ENCODE measurements at regions not wholly inside any gene's neighbourhood (a gene's known extent, or its start where the extent isn't known, plus 50 kb on each side); places are given as distances from the start of the nearest gene placed in this dataset.
A peak's percentile ranks its signal among the peaks of the same experiment; 100 is the strongest.

DNA sequence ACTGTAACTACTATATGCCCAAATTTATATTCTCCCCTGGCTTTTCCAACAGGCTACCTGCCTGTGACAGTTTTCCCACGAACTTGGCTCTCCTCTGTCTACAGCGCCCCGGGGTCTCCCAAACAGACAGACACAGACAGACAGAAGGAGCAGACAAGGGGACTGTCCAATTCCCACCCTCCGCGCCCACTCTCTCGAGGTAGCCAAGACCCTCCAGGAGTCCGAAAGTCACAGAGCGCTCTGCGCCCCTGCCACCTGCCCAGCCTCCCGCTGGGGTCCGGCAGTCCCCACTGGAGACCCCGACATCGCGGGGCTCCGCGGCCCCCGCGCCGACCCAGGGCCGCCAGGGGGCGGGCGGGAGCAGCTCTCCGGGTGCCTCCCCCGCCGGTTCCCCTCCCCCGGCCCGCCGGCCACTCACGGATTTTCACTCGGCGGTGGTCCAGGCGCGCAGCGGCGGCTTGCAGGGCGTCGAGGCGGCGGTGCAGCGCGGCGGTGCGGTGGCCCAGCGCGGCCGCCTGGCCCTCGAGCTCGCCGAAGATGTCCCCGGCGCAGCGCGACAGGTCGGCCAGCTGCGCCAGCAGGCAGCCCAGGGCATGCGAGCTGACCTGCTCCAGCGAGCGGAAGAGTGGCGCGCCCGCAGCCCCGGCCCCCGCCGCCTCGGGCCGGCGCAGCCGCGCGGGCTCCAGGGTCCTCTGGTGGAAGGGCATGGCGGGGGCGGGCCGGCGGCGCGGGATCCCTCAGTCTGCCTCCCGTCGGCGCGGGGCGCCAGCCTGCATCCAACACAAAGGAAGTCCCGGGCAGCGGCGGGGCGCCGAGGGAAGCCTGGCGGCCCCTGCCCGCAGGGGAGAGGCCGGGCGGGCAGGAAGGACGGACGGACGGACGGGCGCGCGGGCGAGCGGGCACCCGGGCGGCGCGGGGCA lies 81.3 kb upstream of the CCDC28A start (continued):
- TF ChIP-seq, protein P1, sequence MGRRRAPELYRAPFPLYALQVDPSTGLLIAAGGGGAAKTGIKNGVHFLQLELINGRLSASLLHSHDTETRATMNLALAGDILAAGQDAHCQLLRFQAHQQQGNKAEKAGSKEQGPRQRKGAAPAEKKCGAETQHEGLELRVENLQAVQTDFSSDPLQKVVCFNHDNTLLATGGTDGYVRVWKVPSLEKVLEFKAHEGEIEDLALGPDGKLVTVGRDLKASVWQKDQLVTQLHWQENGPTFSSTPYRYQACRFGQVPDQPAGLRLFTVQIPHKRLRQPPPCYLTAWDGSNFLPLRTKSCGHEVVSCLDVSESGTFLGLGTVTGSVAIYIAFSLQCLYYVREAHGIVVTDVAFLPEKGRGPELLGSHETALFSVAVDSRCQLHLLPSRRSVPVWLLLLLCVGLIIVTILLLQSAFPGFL (CRISPR knock-in tag; IDR thresholded peaks at IDR 0.05; ENCODE audit: borderline replicate concordance), result no peak
- TF ChIP-seq FOXP1 (CRISPR knock-in tag; IDR thresholded peaks at IDR 0.05; ENCODE audit: borderline replicate concordance) (peak; percentile 40; the same call in 1 of the 2 replicates), CREB1 (CRISPR knock-in tag; IDR thresholded peaks at IDR 0.05) (no peak), ZNF396 (CRISPR knock-in tag; IDR thresholded peaks at IDR 0.05; ENCODE audit: borderline replicate concordance) (no peak), OVOL2 (CRISPR knock-in tag; IDR thresholded peaks at IDR 0.05; ENCODE audit: borderline replicate concordance) (no peak), ETV6 (CRISPR knock-in tag; IDR thresholded peaks at IDR 0.05) (0 out of 2 replicates have a peak, but pooled peaks have one; percentile 27), JUN (CRISPR knock-in tag; IDR thresholded peaks at IDR 0.05) (0 out of 2 replicates have a peak, but pooled peaks have one; percentile 48), TEAD1 (CRISPR knock-in tag; IDR thresholded peaks at IDR 0.05) (no peak), NR3C1 (CRISPR knock-in tag; conservative IDR thresholded peaks at IDR 0.05; ENCODE audit: low read depth) (no peak), JAZF1 (CRISPR knock-in tag; IDR thresholded peaks at IDR 0.05) (no peak), NFYB (CRISPR knock-in tag; conservative IDR thresholded peaks at IDR 0.05; ENCODE audit: low read depth) (no peak), SOX15 (CRISPR knock-in tag; IDR thresholded peaks at IDR 0.05) (no peak), RORB (CRISPR knock-in tag; IDR thresholded peaks at IDR 0.05) (no peak), SMAD4 (CRISPR knock-in tag; IDR thresholded peaks at IDR 0.05) (no peak)
- TF ChIP-seq, protein P2, sequence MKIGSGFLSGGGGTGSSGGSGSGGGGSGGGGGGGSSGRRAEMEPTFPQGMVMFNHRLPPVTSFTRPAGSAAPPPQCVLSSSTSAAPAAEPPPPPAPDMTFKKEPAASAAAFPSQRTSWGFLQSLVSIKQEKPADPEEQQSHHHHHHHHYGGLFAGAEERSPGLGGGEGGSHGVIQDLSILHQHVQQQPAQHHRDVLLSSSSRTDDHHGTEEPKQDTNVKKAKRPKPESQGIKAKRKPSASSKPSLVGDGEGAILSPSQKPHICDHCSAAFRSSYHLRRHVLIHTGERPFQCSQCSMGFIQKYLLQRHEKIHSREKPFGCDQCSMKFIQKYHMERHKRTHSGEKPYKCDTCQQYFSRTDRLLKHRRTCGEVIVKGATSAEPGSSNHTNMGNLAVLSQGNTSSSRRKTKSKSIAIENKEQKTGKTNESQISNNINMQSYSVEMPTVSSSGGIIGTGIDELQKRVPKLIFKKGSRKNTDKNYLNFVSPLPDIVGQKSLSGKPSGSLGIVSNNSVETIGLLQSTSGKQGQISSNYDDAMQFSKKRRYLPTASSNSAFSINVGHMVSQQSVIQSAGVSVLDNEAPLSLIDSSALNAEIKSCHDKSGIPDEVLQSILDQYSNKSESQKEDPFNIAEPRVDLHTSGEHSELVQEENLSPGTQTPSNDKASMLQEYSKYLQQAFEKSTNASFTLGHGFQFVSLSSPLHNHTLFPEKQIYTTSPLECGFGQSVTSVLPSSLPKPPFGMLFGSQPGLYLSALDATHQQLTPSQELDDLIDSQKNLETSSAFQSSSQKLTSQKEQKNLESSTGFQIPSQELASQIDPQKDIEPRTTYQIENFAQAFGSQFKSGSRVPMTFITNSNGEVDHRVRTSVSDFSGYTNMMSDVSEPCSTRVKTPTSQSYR (CRISPR knock-in tag; IDR thresholded peaks at IDR 0.05), result no peak
- TF ChIP-seq, protein P3, sequence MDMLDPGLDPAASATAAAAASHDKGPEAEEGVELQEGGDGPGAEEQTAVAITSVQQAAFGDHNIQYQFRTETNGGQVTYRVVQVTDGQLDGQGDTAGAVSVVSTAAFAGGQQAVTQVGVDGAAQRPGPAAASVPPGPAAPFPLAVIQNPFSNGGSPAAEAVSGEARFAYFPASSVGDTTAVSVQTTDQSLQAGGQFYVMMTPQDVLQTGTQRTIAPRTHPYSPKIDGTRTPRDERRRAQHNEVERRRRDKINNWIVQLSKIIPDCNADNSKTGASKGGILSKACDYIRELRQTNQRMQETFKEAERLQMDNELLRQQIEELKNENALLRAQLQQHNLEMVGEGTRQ (CRISPR knock-in tag; IDR thresholded peaks at IDR 0.05), result no peak
- TF ChIP-seq, protein P4, sequence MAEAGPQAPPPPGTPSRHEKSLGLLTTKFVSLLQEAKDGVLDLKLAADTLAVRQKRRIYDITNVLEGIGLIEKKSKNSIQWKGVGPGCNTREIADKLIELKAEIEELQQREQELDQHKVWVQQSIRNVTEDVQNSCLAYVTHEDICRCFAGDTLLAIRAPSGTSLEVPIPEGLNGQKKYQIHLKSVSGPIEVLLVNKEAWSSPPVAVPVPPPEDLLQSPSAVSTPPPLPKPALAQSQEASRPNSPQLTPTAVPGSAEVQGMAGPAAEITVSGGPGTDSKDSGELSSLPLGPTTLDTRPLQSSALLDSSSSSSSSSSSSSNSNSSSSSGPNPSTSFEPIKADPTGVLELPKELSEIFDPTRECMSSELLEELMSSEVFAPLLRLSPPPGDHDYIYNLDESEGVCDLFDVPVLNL (CRISPR knock-in tag; IDR thresholded peaks at IDR 0.05; ENCODE audit: borderline replicate concordance, low read depth), result no peak
- TF ChIP-seq, protein P5, sequence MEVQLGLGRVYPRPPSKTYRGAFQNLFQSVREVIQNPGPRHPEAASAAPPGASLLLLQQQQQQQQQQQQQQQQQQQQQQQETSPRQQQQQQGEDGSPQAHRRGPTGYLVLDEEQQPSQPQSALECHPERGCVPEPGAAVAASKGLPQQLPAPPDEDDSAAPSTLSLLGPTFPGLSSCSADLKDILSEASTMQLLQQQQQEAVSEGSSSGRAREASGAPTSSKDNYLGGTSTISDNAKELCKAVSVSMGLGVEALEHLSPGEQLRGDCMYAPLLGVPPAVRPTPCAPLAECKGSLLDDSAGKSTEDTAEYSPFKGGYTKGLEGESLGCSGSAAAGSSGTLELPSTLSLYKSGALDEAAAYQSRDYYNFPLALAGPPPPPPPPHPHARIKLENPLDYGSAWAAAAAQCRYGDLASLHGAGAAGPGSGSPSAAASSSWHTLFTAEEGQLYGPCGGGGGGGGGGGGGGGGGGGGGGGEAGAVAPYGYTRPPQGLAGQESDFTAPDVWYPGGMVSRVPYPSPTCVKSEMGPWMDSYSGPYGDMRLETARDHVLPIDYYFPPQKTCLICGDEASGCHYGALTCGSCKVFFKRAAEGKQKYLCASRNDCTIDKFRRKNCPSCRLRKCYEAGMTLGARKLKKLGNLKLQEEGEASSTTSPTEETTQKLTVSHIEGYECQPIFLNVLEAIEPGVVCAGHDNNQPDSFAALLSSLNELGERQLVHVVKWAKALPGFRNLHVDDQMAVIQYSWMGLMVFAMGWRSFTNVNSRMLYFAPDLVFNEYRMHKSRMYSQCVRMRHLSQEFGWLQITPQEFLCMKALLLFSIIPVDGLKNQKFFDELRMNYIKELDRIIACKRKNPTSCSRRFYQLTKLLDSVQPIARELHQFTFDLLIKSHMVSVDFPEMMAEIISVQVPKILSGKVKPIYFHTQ (CRISPR knock-in tag; IDR thresholded peaks at IDR 0.05), result no peak
- TF ChIP-seq, protein P6, sequence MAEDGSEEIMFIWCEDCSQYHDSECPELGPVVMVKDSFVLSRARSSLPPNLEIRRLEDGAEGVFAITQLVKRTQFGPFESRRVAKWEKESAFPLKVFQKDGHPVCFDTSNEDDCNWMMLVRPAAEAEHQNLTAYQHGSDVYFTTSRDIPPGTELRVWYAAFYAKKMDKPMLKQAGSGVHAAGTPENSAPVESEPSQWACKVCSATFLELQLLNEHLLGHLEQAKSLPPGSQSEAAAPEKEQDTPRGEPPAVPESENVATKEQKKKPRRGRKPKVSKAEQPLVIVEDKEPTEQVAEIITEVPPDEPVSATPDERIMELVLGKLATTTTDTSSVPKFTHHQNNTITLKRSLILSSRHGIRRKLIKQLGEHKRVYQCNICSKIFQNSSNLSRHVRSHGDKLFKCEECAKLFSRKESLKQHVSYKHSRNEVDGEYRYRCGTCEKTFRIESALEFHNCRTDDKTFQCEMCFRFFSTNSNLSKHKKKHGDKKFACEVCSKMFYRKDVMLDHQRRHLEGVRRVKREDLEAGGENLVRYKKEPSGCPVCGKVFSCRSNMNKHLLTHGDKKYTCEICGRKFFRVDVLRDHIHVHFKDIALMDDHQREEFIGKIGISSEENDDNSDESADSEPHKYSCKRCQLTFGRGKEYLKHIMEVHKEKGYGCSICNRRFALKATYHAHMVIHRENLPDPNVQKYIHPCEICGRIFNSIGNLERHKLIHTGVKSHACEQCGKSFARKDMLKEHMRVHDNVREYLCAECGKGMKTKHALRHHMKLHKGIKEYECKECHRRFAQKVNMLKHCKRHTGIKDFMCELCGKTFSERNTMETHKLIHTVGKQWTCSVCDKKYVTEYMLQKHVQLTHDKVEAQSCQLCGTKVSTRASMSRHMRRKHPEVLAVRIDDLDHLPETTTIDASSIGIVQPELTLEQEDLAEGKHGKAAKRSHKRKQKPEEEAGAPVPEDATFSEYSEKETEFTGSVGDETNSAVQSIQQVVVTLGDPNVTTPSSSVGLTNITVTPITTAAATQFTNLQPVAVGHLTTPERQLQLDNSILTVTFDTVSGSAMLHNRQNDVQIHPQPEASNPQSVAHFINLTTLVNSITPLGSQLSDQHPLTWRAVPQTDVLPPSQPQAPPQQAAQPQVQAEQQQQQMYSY (CRISPR knock-in tag; IDR thresholded peaks at IDR 0.05), result no peak
- TF ChIP-seq, protein P7, sequence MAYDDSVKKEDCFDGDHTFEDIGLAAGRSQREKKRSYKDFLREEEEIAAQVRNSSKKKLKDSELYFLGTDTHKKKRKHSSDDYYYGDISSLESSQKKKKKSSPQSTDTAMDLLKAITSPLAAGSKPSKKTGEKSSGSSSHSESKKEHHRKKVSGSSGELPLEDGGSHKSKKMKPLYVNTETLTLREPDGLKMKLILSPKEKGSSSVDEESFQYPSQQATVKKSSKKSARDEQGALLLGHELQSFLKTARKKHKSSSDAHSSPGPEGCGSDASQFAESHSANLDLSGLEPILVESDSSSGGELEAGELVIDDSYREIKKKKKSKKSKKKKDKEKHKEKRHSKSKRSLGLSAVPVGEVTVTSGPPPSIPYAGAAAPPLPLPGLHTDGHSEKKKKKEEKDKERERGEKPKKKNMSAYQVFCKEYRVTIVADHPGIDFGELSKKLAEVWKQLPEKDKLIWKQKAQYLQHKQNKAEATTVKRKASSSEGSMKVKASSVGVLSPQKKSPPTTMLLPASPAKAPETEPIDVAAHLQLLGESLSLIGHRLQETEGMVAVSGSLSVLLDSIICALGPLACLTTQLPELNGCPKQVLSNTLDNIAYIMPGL (CRISPR knock-in tag; IDR thresholded peaks at IDR 0.05), result peak; percentile 89
- TF ChIP-seq, protein P8, sequence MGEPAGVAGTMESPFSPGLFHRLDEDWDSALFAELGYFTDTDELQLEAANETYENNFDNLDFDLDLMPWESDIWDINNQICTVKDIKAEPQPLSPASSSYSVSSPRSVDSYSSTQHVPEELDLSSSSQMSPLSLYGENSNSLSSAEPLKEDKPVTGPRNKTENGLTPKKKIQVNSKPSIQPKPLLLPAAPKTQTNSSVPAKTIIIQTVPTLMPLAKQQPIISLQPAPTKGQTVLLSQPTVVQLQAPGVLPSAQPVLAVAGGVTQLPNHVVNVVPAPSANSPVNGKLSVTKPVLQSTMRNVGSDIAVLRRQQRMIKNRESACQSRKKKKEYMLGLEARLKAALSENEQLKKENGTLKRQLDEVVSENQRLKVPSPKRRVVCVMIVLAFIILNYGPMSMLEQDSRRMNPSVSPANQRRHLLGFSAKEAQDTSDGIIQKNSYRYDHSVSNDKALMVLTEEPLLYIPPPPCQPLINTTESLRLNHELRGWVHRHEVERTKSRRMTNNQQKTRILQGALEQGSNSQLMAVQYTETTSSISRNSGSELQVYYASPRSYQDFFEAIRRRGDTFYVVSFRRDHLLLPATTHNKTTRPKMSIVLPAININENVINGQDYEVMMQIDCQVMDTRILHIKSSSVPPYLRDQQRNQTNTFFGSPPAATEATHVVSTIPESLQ (CRISPR knock-in tag; IDR thresholded peaks at IDR 0.05), result no peak

Data from WTC11 (cell line).